GM12878 (cell line): ENCODE measurements at regions not wholly inside any gene's neighbourhood (a gene's known extent, or its start where the extent isn't known, plus 50 kb on each side); places are given as distances from the start of the nearest gene placed in this dataset.

Experiments used
- ATAC-seq: fragments of 200-7000 bp; cut with Tn5 transposase; 3 replicates; pipeline ENCODE4 v1.9.1; 2020; ENCODE audit warnings: mild to moderate bottlenecking, moderate library complexity
- BruUV-seq: library from RNA; stranded (reverse); fragments of 400-500 nt; replicated peaks from 2 replicates; lab custom pipeline; 2021; lab: Mats Ljungman, UMichigan
- CTCF ChIA-PET: fragments of 300-600 bp; sonication (Branson Sonifier 250); formaldehyde crosslinking; extraction: SDS; loops from one replicate; lab custom pipeline; 2021; ENCODE audit warnings: inconsistent platforms; lab: Yijun Ruan, JAX
- POLR2A ChIA-PET: fragments of 350-600 bp; formaldehyde crosslinking; extraction: SDS; loops from one replicate; lab custom pipeline; 2021; ENCODE audit warnings: inconsistent platforms; lab: Charles Lee
- RAD21 ChIA-PET: fragments of 300-600 bp; sonication (Branson Sonifier 250); formaldehyde crosslinking; loops from one replicate; lab custom pipeline; 2023; ENCODE audit warnings: antibody characterized with exemption; ENCODE audit not compliant: unreplicated experiment; lab: Charles Lee
- SMC1A ChIA-PET: fragments of 300-600 bp; sonication (Branson Sonifier 250); formaldehyde crosslinking; loops from one replicate; lab custom pipeline; 2023; ENCODE audit not compliant: unreplicated experiment, uncharacterized antibody; lab: Charles Lee
- DNase-seq: peaks from one replicate; pipeline ENCODE4 v3.0.0-alpha.2; 2011; ENCODE audit warnings: low read depth, low spot score
- FAIRE-seq: peaks from 3 replicates; lab custom pipeline; 2011; peaks lifted over from hg19 to GRCh38; lab: Jason Lieb, UNC
- H2AFZ ChIP-seq: 2 replicates; pipeline ENCODE4 v1.6.0; 2011; ENCODE audit warnings: low read depth, low read length, control low read depth; ENCODE audit not compliant: control insufficient read depth
- H3K27ac ChIP-seq: 2 replicates; pipeline ENCODE4 v1.5.1; 2011; ENCODE audit warnings: control low read depth; ENCODE audit not compliant: control insufficient read depth, insufficient read depth
- H3K27me3 ChIP-seq, 2 experiments: replicated peaks in 1 of 2; 2 replicates each; pipeline versions ENCODE4 v1.6.0 to v1.6.1; 2011; ENCODE audit warnings: low read length in 1 of 2; ENCODE audit not compliant: control insufficient read depth in 2 of 2, insufficient read depth in 2 of 2
- H3K36me3 ChIP-seq, 2 experiments: 2 replicates each; pipeline ENCODE4 v1.5.1; 2011; ENCODE audit warnings: low read length in 1 of 2; ENCODE audit not compliant: control insufficient read depth in 2 of 2, insufficient read depth in 2 of 2
- H3K4me1 ChIP-seq: 2 replicates; pipeline ENCODE4 v1.6.1; 2011; ENCODE audit warnings: mild to moderate bottlenecking, low read length, moderate library complexity, mixed read lengths; ENCODE audit not compliant: control insufficient read depth, insufficient read depth
- H3K4me2 ChIP-seq: 2 replicates; pipeline ENCODE4 v1.6.0; 2011; ENCODE audit warnings: control low read depth; ENCODE audit not compliant: control insufficient read depth, insufficient read depth
- H3K4me3 ChIP-seq: fragments of 200-600 bp; sonication (generic); 2 replicates; pipeline ENCODE4 v1.5.1; 2016
- H3K79me2 ChIP-seq: 2 replicates; pipeline ENCODE4 v1.6.0; 2011; ENCODE audit warnings: low read length; ENCODE audit not compliant: control insufficient read depth, insufficient read depth
- H3K9ac ChIP-seq: 2 replicates; pipeline ENCODE4 v1.8.0; 2011; ENCODE audit warnings: low read length, control low read depth, mixed read lengths; ENCODE audit not compliant: control insufficient read depth, insufficient read depth
- H3K9me3 ChIP-seq: replicated peaks from 3 replicates; pipeline ENCODE4 v1.5.1; 2011; ENCODE audit warnings: mild to moderate bottlenecking, low read length; ENCODE audit not compliant: control insufficient read depth, insufficient read depth
- H4K20me1 ChIP-seq: 2 replicates; pipeline ENCODE4 v1.6.0; 2011; ENCODE audit not compliant: control insufficient read depth, insufficient read depth
- ASH2L ChIP-seq: fragments of 300-600, 200-600 bp; sonication (generic); IDR thresholded peaks from 2 replicates; pipeline ENCODE4 v1.6.1; 2017; ENCODE audit warnings: low read depth, mild to moderate bottlenecking, borderline replicate concordance
- HDAC6 ChIP-seq: fragments of 200-600 bp; sonication (generic); IDR thresholded peaks from one replicate; pipeline ENCODE4 v1.8.0; 2017; ENCODE audit warnings: antibody characterized with exemption; ENCODE audit not compliant: unreplicated experiment
- MXI1 ChIP-seq: fragments of 150-350 bp; IDR thresholded peaks from 2 replicates; pipeline ENCODE4 v1.6.1; 2011; ENCODE audit warnings: low read depth, mild to moderate bottlenecking, inconsistent platforms, low read length, improper control_type of control experiment
- NR2C1 ChIP-seq: fragments of 450-650 bp; IDR thresholded peaks from 2 replicates; pipeline ENCODE4 v1.6.1; 2017; ENCODE audit warnings: antibody characterized with exemption, mild to moderate bottlenecking, moderate library complexity
- POU2F2 ChIP-seq: IDR thresholded peaks from 3 replicates; pipeline ENCODE4 v1.6.1; 2011; ENCODE audit warnings: low read depth, mild to moderate bottlenecking, low read length, borderline replicate concordance
- SREBF1 ChIP-seq: IDR thresholded peaks from 2 replicates; pipeline ENCODE4 v1.6.1; 2012; ENCODE audit warnings: mild to moderate bottlenecking, low read length
- SUPT20H ChIP-seq: IDR thresholded peaks from 2 replicates; pipeline ENCODE4 v1.6.1; 2011; ENCODE audit warnings: low read depth, mild to moderate bottlenecking, low read length, moderate library complexity, borderline replicate concordance; ENCODE audit not compliant: control insufficient read depth
- ZBED1 ChIP-seq: IDR thresholded peaks from 2 replicates; pipeline ENCODE4 v1.6.1; 2016; ENCODE audit warnings: borderline replicate concordance
- ZNF384 ChIP-seq: IDR thresholded peaks from 2 replicates; pipeline ENCODE4 v1.6.1; 2012; ENCODE audit warnings: low read depth, mild to moderate bottlenecking, low read length, improper control_type of control experiment, borderline replicate concordance
- WGBS: methylation state at CpG from one replicate; pipeline ENCODE4 v1.1.6; 2016; ENCODE audit warnings: low lambda C conversion rate; ENCODE audit not compliant: insufficient replicate concordance, insufficient coverage; ENCODE audit errors: missing lambda C conversion rate; 5-methylcytosine and 5-hydroxymethylcytosine counted together
- in situ Hi-C: fragments of 300-500 bp; cut with MboI; formaldehyde crosslinking; loops from 9 replicates; pipeline ENCODE4 v1.14.3; 2018; ENCODE audit warnings: mixed read lengths
- intact Hi-C: fragments of 100-400 bp; cut with micrococcal nuclease; formaldehyde crosslinking; loops from one replicate; pipeline ENCODE4 v1.14.2; 2022; ENCODE audit not compliant: unreplicated experiment
- TF ChIP-seq, protein P1 (sequence below): IDR thresholded peaks from 2 replicates; pipeline ENCODE4 v1.6.1; 2012; ENCODE audit warnings: low read depth, low read length, improper control_type of control experiment
- TF ChIP-seq, protein P2 (sequence below): fragments of 450-650 bp; formaldehyde crosslinking; IDR thresholded peaks from 2 replicates; pipeline ENCODE4 v1.5.0; 2022; ENCODE audit warnings: mild to moderate bottlenecking, missing genetic modification characterization

DNA sequence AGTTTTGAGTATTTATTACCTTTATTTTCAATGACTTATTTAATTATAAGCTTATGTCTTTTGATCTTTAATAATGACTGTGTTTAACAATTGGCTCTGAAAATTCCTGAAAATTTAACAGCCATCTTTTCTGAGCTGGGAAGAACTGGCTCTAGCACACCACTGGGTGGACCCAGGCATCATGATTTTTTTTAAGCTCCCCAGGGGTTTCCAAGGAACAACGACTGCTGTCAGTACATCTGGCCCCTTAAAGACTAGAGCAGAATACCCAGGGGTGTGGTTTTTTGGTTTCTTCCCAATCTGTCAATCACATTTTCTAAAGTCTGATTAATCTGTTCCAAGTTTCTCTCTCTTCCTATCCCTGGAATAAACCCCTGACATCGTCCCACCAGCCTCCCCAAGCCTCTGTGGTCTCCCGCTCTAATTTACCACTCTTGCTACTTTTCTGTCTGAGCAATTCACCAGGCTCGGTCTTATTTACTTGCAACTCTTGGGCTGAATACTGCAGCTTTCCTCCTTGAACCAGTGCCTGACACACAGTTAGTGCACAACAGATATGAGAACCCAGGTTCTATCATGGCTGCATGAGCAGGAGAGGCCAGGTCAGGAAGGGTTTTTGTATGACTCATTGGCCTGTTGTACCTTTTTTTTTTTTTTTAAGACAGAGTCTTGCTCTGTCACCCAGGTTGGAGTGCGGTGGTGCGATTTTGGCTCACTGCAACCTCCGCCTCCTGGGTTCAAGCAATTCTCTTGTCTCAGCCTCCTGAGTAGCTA, 321.9 kb downstream of the ZSWIM6 start:
- Histone ChIP-seq H3K27me3 (peaks cover 0 to 3% of the 10 kb centered on the region in 2 experiments; a peak in 2 of 4 replicates), H3K36me3 (no peaks in the 10 kb centered on the region; a peak in 1 of 4 replicates), H3K9ac (no peak overlapping the region), H3K4me2 (no peak overlapping the region), H2AFZ (no peak overlapping the region), H3K9me3 (no peaks in the 10 kb centered on the region), H3K4me1 (no peaks in the 10 kb centered on the region)
- CTCF ChIA-PET = no interaction called here
- SMC1A ChIA-PET = interaction anchor here (1.2 to 1.5 kb wide), 2 partner anchors 12 to 601 kb away, joined by 3 read pairs; no protein-coding TSS in a partner anchor
- POLR2A ChIA-PET = no interaction called here
- TF ChIP-seq, protein P1, sequence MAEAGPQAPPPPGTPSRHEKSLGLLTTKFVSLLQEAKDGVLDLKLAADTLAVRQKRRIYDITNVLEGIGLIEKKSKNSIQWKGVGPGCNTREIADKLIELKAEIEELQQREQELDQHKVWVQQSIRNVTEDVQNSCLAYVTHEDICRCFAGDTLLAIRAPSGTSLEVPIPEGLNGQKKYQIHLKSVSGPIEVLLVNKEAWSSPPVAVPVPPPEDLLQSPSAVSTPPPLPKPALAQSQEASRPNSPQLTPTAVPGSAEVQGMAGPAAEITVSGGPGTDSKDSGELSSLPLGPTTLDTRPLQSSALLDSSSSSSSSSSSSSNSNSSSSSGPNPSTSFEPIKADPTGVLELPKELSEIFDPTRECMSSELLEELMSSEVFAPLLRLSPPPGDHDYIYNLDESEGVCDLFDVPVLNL = no peak
- TF ChIP-seq, all 136 proteins: peak for 0
- 50% methylated on average over 6 of the region's 7 CpGs for WGBS
- intact Hi-C loops (loop anchor here (10.0 kb wide), 3 partner anchors 281 to 979 kb away; no protein-coding TSS in a partner anchor), in situ Hi-C loops (loop anchor here (10.0 kb wide), 1 partner anchor 699 kb away; no protein-coding TSS in a partner anchor)
- no TSS peak for BruUV-seq
- Histone ChIP-seq H3K79me2 (no peaks in the 10 kb centered on the region), H3K4me3 (no peak overlapping the region), H3K27ac (no peak overlapping the region), H4K20me1 (no peaks in the 10 kb centered on the region)
- DNase-seq (no peak), FAIRE-seq (no peak), ATAC-seq (no peak)
- RAD21 ChIA-PET = no interaction called here

DNA sequence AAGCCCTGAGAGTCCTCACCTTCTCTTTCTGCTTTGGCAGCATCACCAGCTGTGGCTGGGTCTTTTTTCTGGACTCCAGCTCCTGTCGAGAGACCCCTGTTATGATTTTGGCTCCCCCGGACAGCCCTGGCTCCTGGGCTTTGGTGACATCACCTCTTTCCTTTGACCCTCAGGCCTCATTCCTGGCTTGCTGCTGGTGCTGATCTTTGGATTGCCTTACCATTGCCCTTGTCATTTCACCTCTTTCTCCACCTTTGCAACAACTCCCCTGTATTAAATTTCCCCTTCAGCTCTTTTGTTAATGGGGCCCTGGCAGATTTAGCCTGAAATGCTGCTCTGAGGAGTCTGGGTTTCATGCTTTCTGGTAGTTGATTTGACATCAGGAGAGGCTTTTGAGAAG, 322.8 kb downstream of the ZSWIM6 start:
- Histone ChIP-seq H3K79me2 (no peaks in the 10 kb centered on the region), H3K36me3 (no peaks in the 10 kb centered on the region; a peak in 1 of 4 replicates), H3K27ac (no peak overlapping the region), H3K9me3 (no peaks in the 10 kb centered on the region), H2AFZ (no peak overlapping the region), H3K4me3 (no peak overlapping the region), H3K4me1 (no peaks in the 10 kb centered on the region), H4K20me1 (no peaks in the 10 kb centered on the region), H3K4me2 (no peak overlapping the region), H3K27me3 (peaks cover 0 to 2% of the 10 kb centered on the region in 2 experiments; a peak in 2 of 4 replicates), H3K9ac (no peak overlapping the region)
- intact Hi-C loops = loop anchor here (10.0 kb wide), 3 partner anchors 280 to 980 kb away; no protein-coding TSS in a partner anchor
- CTCF ChIA-PET = interaction anchor here (1.3 kb wide), 1 partner anchor 9 kb away, joined by 4 read pairs; no protein-coding TSS in a partner anchor
- SMC1A ChIA-PET = interaction anchor here (1.2 to 1.6 kb wide), 3 partner anchors 11 to 602 kb away, joined by 3 to 4 read pairs (median 3); no protein-coding TSS in a partner anchor
- in situ Hi-C loops = loop anchor here (10.0 kb wide), 1 partner anchor 700 kb away; no protein-coding TSS in a partner anchor
- ATAC-seq = no peak
- WGBS = 21% methylated on average over 2 of the region's 2 CpGs
- RAD21 ChIA-PET = no interaction called here
- no peak for FAIRE-seq
- no peak for DNase-seq
- POLR2A ChIA-PET = no interaction called here
- BruUV-seq = no TSS peak
- TF ChIP-seq SREBF1 = no peak
- no peak for TF ChIP-seq ZBED1
- no peak for TF ChIP-seq SUPT20H
- TF ChIP-seq NR2C1 = no peak
- TF ChIP-seq HDAC6 = no peak
- TF ChIP-seq POU2F2 = no peak
- no peak for TF ChIP-seq MXI1
- no peak for TF ChIP-seq ZNF384
- TF ChIP-seq ASH2L = no peak
- TF ChIP-seq, protein P2, sequence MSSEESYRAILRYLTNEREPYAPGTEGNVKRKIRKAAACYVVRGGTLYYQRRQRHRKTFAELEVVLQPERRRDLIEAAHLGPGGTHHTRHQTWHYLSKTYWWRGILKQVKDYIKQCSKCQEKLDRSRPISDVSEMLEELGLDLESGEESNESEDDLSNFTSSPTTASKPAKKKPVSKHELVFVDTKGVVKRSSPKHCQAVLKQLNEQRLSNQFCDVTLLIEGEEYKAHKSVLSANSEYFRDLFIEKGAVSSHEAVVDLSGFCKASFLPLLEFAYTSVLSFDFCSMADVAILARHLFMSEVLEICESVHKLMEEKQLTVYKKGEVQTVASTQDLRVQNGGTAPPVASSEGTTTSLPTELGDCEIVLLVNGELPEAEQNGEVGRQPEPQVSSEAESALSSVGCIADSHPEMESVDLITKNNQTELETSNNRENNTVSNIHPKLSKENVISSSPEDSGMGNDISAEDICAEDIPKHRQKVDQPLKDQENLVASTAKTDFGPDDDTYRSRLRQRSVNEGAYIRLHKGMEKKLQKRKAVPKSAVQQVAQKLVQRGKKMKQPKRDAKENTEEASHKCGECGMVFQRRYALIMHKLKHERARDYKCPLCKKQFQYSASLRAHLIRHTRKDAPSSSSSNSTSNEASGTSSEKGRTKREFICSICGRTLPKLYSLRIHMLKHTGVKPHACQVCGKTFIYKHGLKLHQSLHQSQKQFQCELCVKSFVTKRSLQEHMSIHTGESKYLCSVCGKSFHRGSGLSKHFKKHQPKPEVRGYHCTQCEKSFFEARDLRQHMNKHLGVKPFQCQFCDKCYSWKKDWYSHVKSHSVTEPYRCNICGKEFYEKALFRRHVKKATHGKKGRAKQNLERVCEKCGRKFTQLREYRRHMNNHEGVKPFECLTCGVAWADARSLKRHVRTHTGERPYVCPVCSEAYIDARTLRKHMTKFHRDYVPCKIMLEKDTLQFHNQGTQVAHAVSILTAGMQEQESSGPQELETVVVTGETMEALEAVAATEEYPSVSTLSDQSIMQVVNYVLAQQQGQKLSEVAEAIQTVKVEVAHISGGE (CRISPR knock-in tag) = no peak
